Activated naive CD4-positive, alpha-beta T cell treated with anti-CD3 and anti-CD28 coated beads, Interleukin-2, amount 10 ng/mL, durations not matched to agents 7 days and 5 days (primary cell): ENCODE measurements at regions not wholly inside any gene's neighbourhood (a gene's known extent, or its start where the extent isn't known, plus 50 kb on each side); places are given as distances from the start of the nearest gene placed in this dataset.
"Not testable (repeated sequence)": the region's sequence is repeated elsewhere in the genome, so short reads cannot be mapped to it uniquely, and the experiment has no call there.

Experiments
- CTCF ChIA-PET: fragments of 350-600 bp; sonication (Branson Sonifier 250); formaldehyde crosslinking; loops from one replicate; lab custom pipeline; 2021; ENCODE audit warnings: antibody characterized with exemption; lab: Charles Lee
- DNase-seq: peaks from one replicate; pipeline ENCODE4 v3.0.0-alpha.2; 2020
- H3K27ac Mint-ChIP-seq: one replicate; pipeline ENCODE4 v1.8.0; 2021; ENCODE audit warnings: mild to moderate bottlenecking, moderate library complexity, mixed read lengths
- H3K27me3 Mint-ChIP-seq: one replicate; pipeline ENCODE4 v1.8.0; 2021; ENCODE audit warnings: mild to moderate bottlenecking, mixed read lengths
- H3K36me3 Mint-ChIP-seq: one replicate; pipeline ENCODE4 v1.8.0; 2021; ENCODE audit warnings: mixed read lengths
- H3K4me1 Mint-ChIP-seq: one replicate; pipeline ENCODE4 v1.8.0; 2021; ENCODE audit warnings: mixed read lengths
- H3K4me3 Mint-ChIP-seq: one replicate; pipeline ENCODE4 v1.8.0; 2021; ENCODE audit warnings: mild to moderate bottlenecking, moderate library complexity, mixed read lengths
- H3K9me3 Mint-ChIP-seq: one replicate; pipeline ENCODE4 v1.8.0; 2021; ENCODE audit warnings: mixed read lengths

GRCh38 chr22:19607192-19608002 is 83.2 kb upstream of the CLDN5 start:
- CTCF ChIA-PET = interaction anchor here (0.6 to 1.2 kb wide), 2 partner anchors 22 to 246 kb away, joined by 3 read pairs; no protein-coding TSS in a partner anchor
- Mint-ChIP-seq H3K4me3 (peak overlapping the region; percentile 50), H3K27me3 (no peaks in the 10 kb centered on the region), H3K4me1 (peaks cover 70% of the 10 kb centered on the region), H3K36me3 (peaks cover 14% of the 10 kb centered on the region), H3K9me3 (peaks cover 10% of the 10 kb centered on the region), H3K27ac (peak overlapping the region; percentile 92)
- peak; percentile 76 for DNase-seq

GRCh38 chr22:19608003-19608690 is 83.9 kb upstream of the CLDN5 start:
- CTCF ChIA-PET = interaction anchor here (0.6 to 1.2 kb wide), 2 partner anchors 22 to 247 kb away, joined by 3 read pairs; no protein-coding TSS in a partner anchor
- Mint-ChIP-seq H3K4me1 (peaks cover 63% of the 10 kb centered on the region), H3K27ac (peak overlapping the region; percentile 92), H3K36me3 (peaks cover 7% of the 10 kb centered on the region), H3K4me3 (no peak overlapping the region), H3K9me3 (peaks cover 3% of the 10 kb centered on the region), H3K27me3 (no peaks in the 10 kb centered on the region)
- DNase-seq = no peak

GRCh38 chr22:19609753-19610152 is 85.5 kb upstream of the CLDN5 start:
- peaks cover 53% of the 10 kb centered on the region for H3K4me1 Mint-ChIP-seq
- CTCF ChIA-PET, H3K4me3 Mint-ChIP-seq, H3K27me3 Mint-ChIP-seq, DNase-seq, H3K36me3 Mint-ChIP-seq, H3K9me3 Mint-ChIP-seq, H3K27ac Mint-ChIP-seq: not testable (repeated sequence)

GRCh38 chr22:19610518-19611253 is 86.5 kb upstream of the CLDN5 start:
- H3K27me3 Mint-ChIP-seq = peaks cover 10% of the 10 kb centered on the region
- H3K36me3 Mint-ChIP-seq = no peaks in the 10 kb centered on the region
- H3K9me3 Mint-ChIP-seq = no peaks in the 10 kb centered on the region
- peak; percentile 49 for DNase-seq
- H3K4me3 Mint-ChIP-seq = no peak overlapping the region
- peaks cover 52% of the 10 kb centered on the region for H3K4me1 Mint-ChIP-seq
- no peak overlapping the region for H3K27ac Mint-ChIP-seq
- CTCF ChIA-PET = no interaction called here

GRCh38 chr22:19611590-19611989 is 87.4 kb upstream of the CLDN5 start:
- peaks cover 10% of the 10 kb centered on the region for H3K27me3 Mint-ChIP-seq
- H3K4me1 Mint-ChIP-seq = peaks cover 51% of the 10 kb centered on the region
- no peaks in the 10 kb centered on the region for H3K9me3 Mint-ChIP-seq
- CTCF ChIA-PET = no interaction called here
- H3K4me3 Mint-ChIP-seq = no peak overlapping the region
- no peak overlapping the region for H3K27ac Mint-ChIP-seq
- no peak for DNase-seq
- H3K36me3 Mint-ChIP-seq = no peaks in the 10 kb centered on the region

GRCh38 chr22:19612866-19613572 is 88.8 kb upstream of the CLDN5 start:
- Mint-ChIP-seq H3K4me3 (no peak overlapping the region), H3K27ac (no peak overlapping the region)
- DNase-seq = no peak

GRCh38 chr22:19614536-19614863 is 90.3 kb upstream of the CLDN5 start:
- H3K27me3 Mint-ChIP-seq = peaks cover 16% of the 10 kb centered on the region
- H3K36me3 Mint-ChIP-seq = no peaks in the 10 kb centered on the region
- CTCF ChIA-PET = no interaction called here
- no peaks in the 10 kb centered on the region for H3K9me3 Mint-ChIP-seq
- peaks cover 39% of the 10 kb centered on the region for H3K4me1 Mint-ChIP-seq
- H3K4me3 Mint-ChIP-seq = no peak overlapping the region
- no peak overlapping the region for H3K27ac Mint-ChIP-seq
- DNase-seq = no peak

More at GRCh38 chr22:19612866-19613572, 88.8 kb upstream of the CLDN5 start:
- peaks cover 10% of the 10 kb centered on the region for H3K27me3 Mint-ChIP-seq
- H3K9me3 Mint-ChIP-seq = no peaks in the 10 kb centered on the region
- no peaks in the 10 kb centered on the region for H3K36me3 Mint-ChIP-seq
- CTCF ChIA-PET = no interaction called here
- peaks cover 41% of the 10 kb centered on the region for H3K4me1 Mint-ChIP-seq

- no peak overlapping the region for H3K4me3 Mint-ChIP-seq
- no peak for DNase-seq
- CTCF ChIA-PET = no interaction called here
- H3K27me3 Mint-ChIP-seq = peaks cover 17% of the 10 kb centered on the region
- peaks cover 42% of the 10 kb centered on the region for H3K4me1 Mint-ChIP-seq
- no peaks in the 10 kb centered on the region for H3K36me3 Mint-ChIP-seq
- H3K9me3 Mint-ChIP-seq = no peaks in the 10 kb centered on the region
- no peak overlapping the region for H3K27ac Mint-ChIP-seq
Observed at GRCh38 chr22:19615001-19615461, 90.8 kb upstream of the CLDN5 start.

GRCh38 chr22:19615867-19616581 is 91.8 kb upstream of the CLDN5 start:
- no peak overlapping the region for H3K27ac Mint-ChIP-seq

GRCh38 chr22:19619144-19620009 is 94.9 kb upstream of the SEPTIN5 start:
- Mint-ChIP-seq H3K36me3 (no peaks in the 10 kb centered on the region), H3K27ac (peak overlapping the region; percentile 70), H3K27me3 (peaks cover 20% of the 10 kb centered on the region), H3K4me3 (no peak overlapping the region), H3K4me1 (peaks cover 29% of the 10 kb centered on the region), H3K9me3 (no peaks in the 10 kb centered on the region)
- peak; percentile 39 for DNase-seq
- CTCF ChIA-PET = interaction anchor here (0.5 to 1.2 kb wide), 2 partner anchors 10 to 128 kb away, joined by 3 to 5 read pairs; no protein-coding TSS in a partner anchor

More at GRCh38 chr22:19615867-19616581, 91.8 kb upstream of the CLDN5 start:
- H3K4me1 Mint-ChIP-seq = peaks cover 32% of the 10 kb centered on the region
- H3K36me3 Mint-ChIP-seq = no peaks in the 10 kb centered on the region
- no peak overlapping the region for H3K4me3 Mint-ChIP-seq
- H3K27me3 Mint-ChIP-seq = peaks cover 17% of the 10 kb centered on the region
- H3K9me3 Mint-ChIP-seq = no peaks in the 10 kb centered on the region
- CTCF ChIA-PET = no interaction called here
- DNase-seq = no peak

- Mint-ChIP-seq H3K36me3 (no peaks in the 10 kb centered on the region), H3K9me3 (no peaks in the 10 kb centered on the region), H3K27ac (no peak overlapping the region), H3K4me3 (no peak overlapping the region), H3K27me3 (peaks cover 14% of the 10 kb centered on the region), H3K4me1 (peaks cover 26% of the 10 kb centered on the region)
- CTCF ChIA-PET = interaction anchor here (1.0 kb wide), 1 partner anchor 9 kb away, joined by 4 read pairs; no protein-coding TSS in a partner anchor
- no peak for DNase-seq
Observed at GRCh38 chr22:19620742-19621371, 93.4 kb upstream of the SEPTIN5 start.
